ENCODE measurements at regions not wholly inside any gene's neighbourhood (a gene's known extent, or its start where the extent isn't known, plus 50 kb on each side); places are given as distances from the start of the nearest gene placed in this dataset.

DNA sequence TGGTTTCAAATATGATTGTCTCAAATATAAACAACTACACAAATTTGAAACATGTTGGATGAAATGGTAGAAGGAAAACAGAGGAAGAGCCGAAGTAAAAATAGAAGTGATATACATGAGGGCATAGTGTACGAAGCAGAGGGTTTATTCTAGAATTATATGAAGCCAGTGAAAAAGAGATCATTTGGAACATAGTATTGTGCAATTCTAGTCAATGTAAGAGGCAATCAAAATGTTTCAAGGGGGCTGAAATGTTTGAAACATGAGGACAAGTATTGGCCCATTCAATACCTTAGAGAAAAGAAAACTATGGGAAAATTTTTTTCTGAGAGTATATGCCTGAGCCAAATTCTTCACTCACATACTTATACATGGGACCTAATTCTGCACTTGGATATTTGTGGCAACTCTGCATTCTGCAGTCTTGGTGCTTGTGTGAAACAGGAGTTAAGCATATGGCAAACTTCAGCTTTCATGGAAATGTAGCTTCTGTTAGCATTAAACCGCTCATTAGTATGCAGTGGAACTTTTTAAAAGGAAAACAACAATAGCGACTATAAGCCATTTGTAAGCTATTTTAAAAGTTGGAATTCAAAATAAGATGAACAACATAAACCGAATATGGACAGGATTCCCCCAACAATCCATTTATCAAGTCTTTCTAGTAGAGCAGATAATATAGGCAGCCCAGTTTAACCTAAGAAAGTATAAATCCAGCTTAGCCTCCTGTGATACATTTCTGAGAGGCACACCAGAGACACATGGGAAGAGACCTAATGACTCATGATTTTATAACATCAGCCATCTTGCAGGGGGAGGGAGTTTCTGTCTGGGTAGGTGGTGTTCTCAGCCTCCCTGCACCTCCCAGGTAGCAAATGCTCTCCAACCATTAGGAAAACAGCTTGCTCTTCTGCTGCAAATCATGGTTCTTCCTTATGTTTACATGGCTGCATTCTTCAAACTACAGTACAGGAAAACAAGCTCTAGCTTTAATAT, 197.8 kb downstream of the PAX3 start (continued):
- no peak for TF ChIP-seq RBBP5 (IDR thresholded peaks at IDR 0.05; ENCODE audit: borderline replicate concordance, low read depth, low read length)
- TF ChIP-seq SIX5 (IDR thresholded peaks at IDR 0.05; ENCODE audit: low read depth, low read length) = no peak
- no peak for TF ChIP-seq TBP (IDR thresholded peaks at IDR 0.05; ENCODE audit: low read depth, low read length)
- no peak for TF ChIP-seq KDM4A (IDR thresholded peaks at IDR 0.05; ENCODE audit: low read depth, low read length, severe bottlenecking)
- TF ChIP-seq, protein P1, sequence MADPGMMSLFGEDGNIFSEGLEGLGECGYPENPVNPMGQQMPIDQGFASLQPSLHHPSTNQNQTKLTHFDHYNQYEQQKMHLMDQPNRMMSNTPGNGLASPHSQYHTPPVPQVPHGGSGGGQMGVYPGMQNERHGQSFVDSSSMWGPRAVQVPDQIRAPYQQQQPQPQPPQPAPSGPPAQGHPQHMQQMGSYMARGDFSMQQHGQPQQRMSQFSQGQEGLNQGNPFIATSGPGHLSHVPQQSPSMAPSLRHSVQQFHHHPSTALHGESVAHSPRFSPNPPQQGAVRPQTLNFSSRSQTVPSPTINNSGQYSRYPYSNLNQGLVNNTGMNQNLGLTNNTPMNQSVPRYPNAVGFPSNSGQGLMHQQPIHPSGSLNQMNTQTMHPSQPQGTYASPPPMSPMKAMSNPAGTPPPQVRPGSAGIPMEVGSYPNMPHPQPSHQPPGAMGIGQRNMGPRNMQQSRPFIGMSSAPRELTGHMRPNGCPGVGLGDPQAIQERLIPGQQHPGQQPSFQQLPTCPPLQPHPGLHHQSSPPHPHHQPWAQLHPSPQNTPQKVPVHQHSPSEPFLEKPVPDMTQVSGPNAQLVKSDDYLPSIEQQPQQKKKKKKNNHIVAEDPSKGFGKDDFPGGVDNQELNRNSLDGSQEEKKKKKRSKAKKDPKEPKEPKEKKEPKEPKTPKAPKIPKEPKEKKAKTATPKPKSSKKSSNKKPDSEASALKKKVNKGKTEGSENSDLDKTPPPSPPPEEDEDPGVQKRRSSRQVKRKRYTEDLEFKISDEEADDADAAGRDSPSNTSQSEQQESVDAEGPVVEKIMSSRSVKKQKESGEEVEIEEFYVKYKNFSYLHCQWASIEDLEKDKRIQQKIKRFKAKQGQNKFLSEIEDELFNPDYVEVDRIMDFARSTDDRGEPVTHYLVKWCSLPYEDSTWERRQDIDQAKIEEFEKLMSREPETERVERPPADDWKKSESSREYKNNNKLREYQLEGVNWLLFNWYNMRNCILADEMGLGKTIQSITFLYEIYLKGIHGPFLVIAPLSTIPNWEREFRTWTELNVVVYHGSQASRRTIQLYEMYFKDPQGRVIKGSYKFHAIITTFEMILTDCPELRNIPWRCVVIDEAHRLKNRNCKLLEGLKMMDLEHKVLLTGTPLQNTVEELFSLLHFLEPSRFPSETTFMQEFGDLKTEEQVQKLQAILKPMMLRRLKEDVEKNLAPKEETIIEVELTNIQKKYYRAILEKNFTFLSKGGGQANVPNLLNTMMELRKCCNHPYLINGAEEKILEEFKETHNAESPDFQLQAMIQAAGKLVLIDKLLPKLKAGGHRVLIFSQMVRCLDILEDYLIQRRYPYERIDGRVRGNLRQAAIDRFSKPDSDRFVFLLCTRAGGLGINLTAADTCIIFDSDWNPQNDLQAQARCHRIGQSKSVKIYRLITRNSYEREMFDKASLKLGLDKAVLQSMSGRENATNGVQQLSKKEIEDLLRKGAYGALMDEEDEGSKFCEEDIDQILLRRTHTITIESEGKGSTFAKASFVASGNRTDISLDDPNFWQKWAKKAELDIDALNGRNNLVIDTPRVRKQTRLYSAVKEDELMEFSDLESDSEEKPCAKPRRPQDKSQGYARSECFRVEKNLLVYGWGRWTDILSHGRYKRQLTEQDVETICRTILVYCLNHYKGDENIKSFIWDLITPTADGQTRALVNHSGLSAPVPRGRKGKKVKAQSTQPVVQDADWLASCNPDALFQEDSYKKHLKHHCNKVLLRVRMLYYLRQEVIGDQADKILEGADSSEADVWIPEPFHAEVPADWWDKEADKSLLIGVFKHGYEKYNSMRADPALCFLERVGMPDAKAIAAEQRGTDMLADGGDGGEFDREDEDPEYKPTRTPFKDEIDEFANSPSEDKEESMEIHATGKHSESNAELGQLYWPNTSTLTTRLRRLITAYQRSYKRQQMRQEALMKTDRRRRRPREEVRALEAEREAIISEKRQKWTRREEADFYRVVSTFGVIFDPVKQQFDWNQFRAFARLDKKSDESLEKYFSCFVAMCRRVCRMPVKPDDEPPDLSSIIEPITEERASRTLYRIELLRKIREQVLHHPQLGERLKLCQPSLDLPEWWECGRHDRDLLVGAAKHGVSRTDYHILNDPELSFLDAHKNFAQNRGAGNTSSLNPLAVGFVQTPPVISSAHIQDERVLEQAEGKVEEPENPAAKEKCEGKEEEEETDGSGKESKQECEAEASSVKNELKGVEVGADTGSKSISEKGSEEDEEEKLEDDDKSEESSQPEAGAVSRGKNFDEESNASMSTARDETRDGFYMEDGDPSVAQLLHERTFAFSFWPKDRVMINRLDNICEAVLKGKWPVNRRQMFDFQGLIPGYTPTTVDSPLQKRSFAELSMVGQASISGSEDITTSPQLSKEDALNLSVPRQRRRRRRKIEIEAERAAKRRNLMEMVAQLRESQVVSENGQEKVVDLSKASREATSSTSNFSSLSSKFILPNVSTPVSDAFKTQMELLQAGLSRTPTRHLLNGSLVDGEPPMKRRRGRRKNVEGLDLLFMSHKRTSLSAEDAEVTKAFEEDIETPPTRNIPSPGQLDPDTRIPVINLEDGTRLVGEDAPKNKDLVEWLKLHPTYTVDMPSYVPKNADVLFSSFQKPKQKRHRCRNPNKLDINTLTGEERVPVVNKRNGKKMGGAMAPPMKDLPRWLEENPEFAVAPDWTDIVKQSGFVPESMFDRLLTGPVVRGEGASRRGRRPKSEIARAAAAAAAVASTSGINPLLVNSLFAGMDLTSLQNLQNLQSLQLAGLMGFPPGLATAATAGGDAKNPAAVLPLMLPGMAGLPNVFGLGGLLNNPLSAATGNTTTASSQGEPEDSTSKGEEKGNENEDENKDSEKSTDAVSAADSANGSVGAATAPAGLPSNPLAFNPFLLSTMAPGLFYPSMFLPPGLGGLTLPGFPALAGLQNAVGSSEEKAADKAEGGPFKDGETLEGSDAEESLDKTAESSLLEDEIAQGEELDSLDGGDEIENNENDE (IDR thresholded peaks at IDR 0.05; ENCODE audit: insufficient replicate concordance, low read length) = no peak
- TF ChIP-seq SIN3A (conservative IDR thresholded peaks at IDR 0.05 in 1 of 2, IDR thresholded peaks at IDR 0.05 in 1 of 2; ENCODE audit: low read depth in 1 of 2, low read length in 2 of 2) = no peak
- TF ChIP-seq SP2 (IDR thresholded peaks at IDR 0.05; ENCODE audit: low read length) = no peak
- TF ChIP-seq EGR1 (IDR thresholded peaks at IDR 0.05; ENCODE audit: borderline replicate concordance, low read depth, low read length) = no peak
- no peak for TF ChIP-seq CHD1 (IDR thresholded peaks at IDR 0.05; ENCODE audit: low read depth, low read length)

All from H1 (cell line).